Upper lobe of right lung (tissue), 1 donor: ENCODE measurements at regions not wholly inside any gene's neighbourhood (a gene's known extent, or its start where the extent isn't known, plus 50 kb on each side); places are given as distances from the start of the nearest gene placed in this dataset.

ENCODE experiments used
- ATAC-seq: fragments of 200-7000 bp; cut with Tn5 transposase; one replicate; pipeline ENCODE4 v1.9.1; 2020; ENCODE audit warnings: mild to moderate bottlenecking, moderate library complexity
- DNase-seq: peaks from one replicate; pipeline ENCODE4 v3.0.0-alpha.2; 2020
- H3K27ac ChIP-seq: fragments of 200-600 bp; one replicate; pipeline ENCODE4 v1.8.0; 2022
- H3K27me3 ChIP-seq: fragments of 200-600 bp; one replicate; pipeline ENCODE4 v1.8.0; 2022; ENCODE audit warnings: mild to moderate bottlenecking
- H3K36me3 ChIP-seq: fragments of 200-600 bp; one replicate; pipeline ENCODE4 v1.8.0; 2022
- H3K4me1 ChIP-seq: fragments of 200-600 bp; one replicate; pipeline ENCODE4 v1.8.0; 2022
- H3K4me3 ChIP-seq: fragments of 200-600 bp; one replicate; pipeline ENCODE4 v1.8.0; 2022; ENCODE audit warnings: mild to moderate bottlenecking
- H3K9me3 ChIP-seq: fragments of 200-600 bp; one replicate; pipeline ENCODE4 v1.8.0; 2022
- CTCF ChIP-seq: fragments of 200-600 bp; IDR thresholded peaks from one replicate; pipeline ENCODE4 v1.8.0; 2022; ENCODE audit warnings: antibody characterized with exemption
- intact Hi-C: fragments of 100-400 bp; cut with DNase I; formaldehyde crosslinking; loops from one replicate; pipeline ENCODE4 v1.11.0; 2022
- donor health status: DM: no; HTN: yes; CAD: no; lungs with severe emphysema.

DNA sequence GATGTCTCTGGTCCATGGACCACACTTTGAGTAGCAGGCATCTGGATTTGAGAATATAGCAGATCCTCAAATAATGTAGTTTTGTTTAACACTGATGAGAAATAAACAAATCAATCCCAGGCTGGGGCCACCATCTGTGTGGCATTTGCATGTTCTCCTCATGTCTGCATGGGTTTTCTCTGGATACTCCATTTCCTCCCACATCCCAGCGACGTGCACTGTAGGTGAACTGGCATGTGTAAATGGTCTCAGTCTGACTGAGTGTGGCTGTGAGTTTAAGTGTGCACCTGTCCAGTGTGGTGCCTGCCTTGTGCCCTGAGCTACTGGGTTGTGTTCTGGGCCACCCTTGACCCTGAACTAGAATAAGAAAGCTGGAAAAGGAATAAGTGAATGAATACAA lies 66.3 kb upstream of the NANOGP8 start:
- Histone ChIP-seq H3K4me3 (no peak overlapping the region), H3K27ac (no peak overlapping the region), H3K9me3 (no peaks in the 10 kb centered on the region), H3K4me1 (no peaks in the 10 kb centered on the region), H3K27me3 (no peaks in the 10 kb centered on the region), H3K36me3 (no peaks in the 10 kb centered on the region)
- ATAC-seq (no peak), DNase-seq (no peak)
- intact Hi-C loops: no loop called here
- no peak for TF ChIP-seq CTCF

DNA sequence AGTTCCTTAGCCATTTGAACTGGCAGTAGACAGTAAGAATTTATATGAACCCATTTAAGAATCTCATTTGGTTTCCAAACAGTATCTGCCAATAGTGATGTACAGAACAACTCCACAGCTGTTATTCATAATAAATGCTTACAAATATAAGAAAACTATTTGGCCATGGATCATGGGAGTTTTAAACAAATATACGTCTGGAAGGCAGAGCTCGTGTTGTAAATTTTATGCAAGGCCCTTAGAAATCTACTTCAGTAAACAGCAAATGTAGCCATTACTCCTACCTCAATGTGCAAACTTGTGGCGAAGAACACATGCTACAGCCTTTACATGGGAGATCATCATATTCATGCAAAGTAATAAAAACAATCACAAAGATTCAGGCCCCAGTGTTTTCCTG lies 65.3 kb upstream of the NANOGP8 start:
- Histone ChIP-seq H3K4me3 (no peak overlapping the region), H3K4me1 (no peaks in the 10 kb centered on the region), H3K27ac (no peak overlapping the region), H3K27me3 (no peaks in the 10 kb centered on the region), H3K36me3 (no peaks in the 10 kb centered on the region), H3K9me3 (no peaks in the 10 kb centered on the region)
- intact Hi-C loops: no loop called here
- no peak for TF ChIP-seq CTCF
- DNase-seq: no peak
- no peak for ATAC-seq

DNA sequence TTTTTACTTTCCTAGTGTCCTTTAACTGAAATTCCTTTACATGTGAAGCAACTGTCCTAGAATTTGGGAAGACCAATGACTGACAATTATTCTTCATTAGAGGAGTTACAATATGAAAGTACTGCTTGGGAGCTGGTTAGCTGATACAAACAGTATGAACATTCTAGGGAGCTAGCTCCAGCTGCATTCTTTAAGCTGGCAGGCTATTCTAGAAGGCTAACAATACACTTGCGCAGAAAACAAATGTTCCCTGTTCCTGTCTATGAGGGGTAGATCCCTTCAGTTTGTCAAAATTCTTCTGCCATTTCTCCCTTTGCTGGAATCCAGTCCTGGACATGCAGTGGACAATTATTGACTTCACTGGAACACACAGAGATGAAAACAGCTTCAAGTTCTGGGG lies 60.2 kb upstream of the NANOGP8 start:
- DNase-seq: no peak
- H3K4me1 ChIP-seq: no peaks in the 10 kb centered on the region
- H3K4me3 ChIP-seq: no peak overlapping the region
- intact Hi-C loops: no loop called here
- TF ChIP-seq CTCF: no peak
- peak; percentile 19 for ATAC-seq
- H3K36me3 ChIP-seq: no peaks in the 10 kb centered on the region
- H3K27me3 ChIP-seq: no peaks in the 10 kb centered on the region
- no peaks in the 10 kb centered on the region for H3K9me3 ChIP-seq
- no peak overlapping the region for H3K27ac ChIP-seq

DNA sequence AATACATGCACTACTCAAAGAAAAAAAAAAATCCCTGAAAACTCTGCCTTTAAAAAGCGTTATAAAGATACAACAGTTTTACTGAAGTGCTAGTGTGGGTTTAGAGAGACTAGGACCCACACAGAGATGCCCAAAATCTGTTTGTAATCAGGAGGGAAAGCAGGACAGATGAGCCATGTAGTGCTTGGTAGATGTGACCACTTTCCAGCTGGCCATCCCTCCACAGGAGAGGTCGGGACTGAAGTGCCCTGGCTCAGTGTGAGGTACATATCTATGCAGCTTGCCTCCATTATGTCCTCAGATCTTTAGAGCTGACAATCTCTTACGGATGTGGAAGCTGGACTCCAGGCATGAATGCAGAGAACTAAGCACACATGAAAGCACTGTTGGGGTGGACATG lies 57.5 kb upstream of the NANOGP8 start:
- intact Hi-C loops: no loop called here
- Histone ChIP-seq H3K4me3 (no peak overlapping the region), H3K27ac (no peak overlapping the region), H3K4me1 (no peaks in the 10 kb centered on the region), H3K27me3 (no peaks in the 10 kb centered on the region), H3K36me3 (no peaks in the 10 kb centered on the region), H3K9me3 (no peaks in the 10 kb centered on the region)
- DNase-seq (no peak), ATAC-seq (no peak)
- no peak for TF ChIP-seq CTCF

- intact Hi-C loops: no loop called here
- Histone ChIP-seq H3K27me3 (no peaks in the 10 kb centered on the region), H3K27ac (no peak overlapping the region), H3K36me3 (no peaks in the 10 kb centered on the region), H3K9me3 (no peaks in the 10 kb centered on the region), H3K4me3 (no peak overlapping the region), H3K4me1 (no peaks in the 10 kb centered on the region)
- ATAC-seq: no peak
- DNase-seq: no peak
- no peak for TF ChIP-seq CTCF
Observed at GRCh38 chr15:35141743-35142471, 56.8 kb upstream of the NANOGP8 start.

DNA sequence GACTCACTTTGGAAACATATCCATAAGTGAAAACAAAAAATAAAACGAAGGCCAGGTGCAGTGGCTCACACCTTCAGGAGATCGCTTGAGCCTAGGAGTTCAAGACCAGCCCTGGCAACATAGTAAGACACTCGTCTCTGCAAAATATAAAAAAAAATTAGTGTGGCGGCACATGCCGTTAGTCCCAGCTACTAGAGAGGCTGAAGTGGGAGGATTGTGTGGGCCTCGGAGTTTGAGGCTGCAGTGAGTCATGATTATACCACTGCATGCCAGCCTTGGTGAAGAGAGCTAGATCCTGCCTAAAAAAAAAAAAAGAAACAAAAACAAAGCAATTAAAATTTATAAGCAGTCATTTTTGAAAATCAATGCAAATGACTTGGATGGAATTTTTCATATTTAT lies 54.7 kb upstream of the NANOGP8 start:
- intact Hi-C loops: no loop called here

More for the DNA sequence above, 54.7 kb upstream of the NANOGP8 start:
- Histone ChIP-seq H3K4me1 (no peaks in the 10 kb centered on the region), H3K4me3 (no peak overlapping the region), H3K27me3 (no peaks in the 10 kb centered on the region), H3K36me3 (no peaks in the 10 kb centered on the region), H3K27ac (no peak overlapping the region), H3K9me3 (no peaks in the 10 kb centered on the region)
- ATAC-seq (no peak), DNase-seq (no peak)
- no peak for TF ChIP-seq CTCF
